HG03460 (cell line): ENCODE measurements at regions not wholly inside any gene's neighbourhood (a gene's known extent, or its start where the extent isn't known, plus 50 kb on each side); places are given as distances from the start of the nearest gene placed in this dataset.
"Not testable (repeated sequence)": the region's sequence is repeated elsewhere in the genome, so short reads cannot be mapped to it uniquely, and the experiment has no call there.

Experiments
- ATAC-seq: cut with Tn5 transposase; IDR thresholded peaks from one replicate; pipeline ENCODE4 v1.9.1; 2021; ENCODE audit not compliant: unreplicated experiment

DNA sequence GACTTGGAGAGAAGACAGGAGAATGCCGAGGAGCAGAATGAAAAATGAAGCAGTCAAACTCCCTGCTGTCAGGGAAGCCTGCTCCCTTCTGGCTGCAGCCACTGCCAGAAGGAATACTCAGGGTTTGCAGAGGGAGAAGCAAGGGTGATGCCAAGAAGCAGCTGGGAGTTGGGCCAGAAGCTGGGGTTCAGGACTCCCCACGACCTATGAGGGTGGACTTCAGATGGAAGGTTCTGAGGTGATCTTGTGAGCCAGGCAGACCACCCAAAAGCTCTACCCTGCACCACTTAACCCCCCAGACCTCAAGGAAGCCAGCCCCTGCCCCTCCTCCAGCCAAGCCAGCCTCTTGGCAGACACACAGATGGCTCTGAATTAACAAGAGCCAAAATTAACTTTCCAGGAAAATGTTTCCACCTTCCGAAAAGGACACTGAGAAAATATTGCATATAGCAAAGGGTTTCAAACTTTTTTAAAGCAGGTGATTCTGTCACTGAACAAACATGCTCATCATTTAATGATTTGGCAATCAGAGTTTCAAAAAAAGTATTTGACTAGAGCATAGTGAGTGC, 126.0 kb upstream of the ERCC4 start:
- ATAC-seq: no peak

DNA sequence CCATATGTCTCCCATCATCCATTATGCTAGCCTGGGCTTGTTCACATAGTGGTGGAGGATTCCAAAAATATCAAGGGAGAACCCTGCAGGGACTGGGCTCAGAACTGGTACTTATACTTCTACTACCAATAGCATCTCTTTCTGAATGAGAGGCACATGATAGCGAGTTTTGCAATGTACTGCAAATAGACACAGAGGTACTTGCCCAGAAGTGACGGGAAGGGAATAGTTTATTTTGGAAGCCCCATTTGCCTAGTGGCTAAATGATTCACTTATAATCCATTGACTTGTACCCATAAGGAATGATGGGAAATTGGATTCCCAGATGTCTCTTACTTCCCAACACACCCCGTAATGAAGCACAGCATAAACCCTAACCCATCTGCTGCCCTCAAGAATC, 124.8 kb upstream of the ERCC4 start:
- no peak for ATAC-seq

DNA sequence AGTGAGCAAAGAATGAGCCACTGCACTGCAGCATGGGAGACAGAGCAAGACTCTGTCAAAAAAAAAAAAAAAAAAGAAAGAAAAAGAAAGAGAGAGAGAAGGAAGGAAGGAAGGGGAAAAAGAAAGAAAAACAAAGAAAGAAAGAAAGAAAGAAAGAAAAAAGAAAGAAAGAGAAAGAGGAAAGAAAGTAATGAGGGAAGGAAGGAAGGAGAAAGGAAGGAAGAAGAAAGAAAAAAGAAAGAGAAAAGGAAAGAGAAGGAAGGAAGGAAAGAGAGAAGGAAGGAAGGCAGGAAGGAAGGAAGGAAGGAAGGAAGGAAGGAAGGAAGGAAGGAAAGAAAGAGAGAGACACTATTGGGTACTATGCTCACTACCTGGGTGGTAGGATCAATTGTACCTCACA, 122.2 kb upstream of the ERCC4 start:
- ATAC-seq: no peak

DNA sequence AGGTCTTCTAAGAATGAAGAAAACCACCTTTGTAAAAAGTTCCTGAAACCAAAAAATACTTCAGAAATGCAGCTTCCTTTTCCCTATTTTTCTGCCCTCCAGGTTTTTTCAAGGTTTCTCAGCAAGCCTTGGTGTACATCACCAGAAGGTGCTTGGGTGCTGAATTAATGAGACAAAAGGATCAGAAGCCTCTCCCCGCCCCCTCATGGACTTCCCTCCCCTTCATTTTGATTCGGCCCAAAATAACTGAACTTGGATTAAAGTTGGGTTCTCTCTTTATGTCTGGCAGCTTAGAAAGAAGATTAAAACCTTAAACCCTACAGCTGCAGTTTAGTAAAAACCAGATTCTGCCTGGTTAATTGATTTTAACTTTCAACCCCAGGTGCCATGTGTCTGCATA, 121.7 kb upstream of the ERCC4 start:
- ATAC-seq: no peak

DNA sequence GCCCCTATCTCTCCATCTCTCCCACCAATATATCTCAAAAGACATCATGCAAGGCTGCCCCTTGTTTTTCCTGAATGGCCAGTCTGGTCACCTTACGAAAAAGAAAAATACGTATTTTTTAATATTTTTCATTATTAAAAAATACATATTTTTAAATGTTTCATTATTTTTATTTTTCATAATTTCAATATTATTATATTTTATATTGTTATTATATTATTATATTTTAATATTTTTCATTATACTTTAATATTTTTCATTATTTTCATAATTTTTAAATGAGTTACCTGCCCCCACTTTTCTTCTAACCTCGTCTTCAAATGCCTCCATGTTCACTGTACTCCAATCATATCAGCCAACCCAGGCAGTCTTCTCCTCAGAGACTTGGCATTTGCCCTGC, 116.0 kb upstream of the ERCC4 start:
- no peak for ATAC-seq

DNA sequence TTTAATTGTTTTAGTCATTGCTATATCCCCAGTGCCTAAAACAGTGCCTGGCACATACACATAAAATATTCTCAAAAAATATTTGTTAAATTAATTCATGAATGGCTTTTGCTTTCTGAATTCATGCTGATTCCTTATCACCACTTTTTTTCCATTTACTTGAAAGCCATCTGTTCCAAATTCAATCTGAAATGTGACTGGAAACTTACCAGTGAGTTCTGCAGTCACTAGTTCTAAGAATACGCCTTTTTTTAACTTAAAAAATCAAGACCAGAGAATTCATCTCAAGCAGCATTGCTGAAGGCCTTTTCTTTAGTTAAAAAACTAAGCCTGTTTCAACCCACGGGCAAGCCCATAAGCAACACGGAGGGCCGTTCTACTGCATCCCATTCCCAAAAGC, 114.0 kb upstream of the ERCC4 start:
- ATAC-seq: no peak

DNA sequence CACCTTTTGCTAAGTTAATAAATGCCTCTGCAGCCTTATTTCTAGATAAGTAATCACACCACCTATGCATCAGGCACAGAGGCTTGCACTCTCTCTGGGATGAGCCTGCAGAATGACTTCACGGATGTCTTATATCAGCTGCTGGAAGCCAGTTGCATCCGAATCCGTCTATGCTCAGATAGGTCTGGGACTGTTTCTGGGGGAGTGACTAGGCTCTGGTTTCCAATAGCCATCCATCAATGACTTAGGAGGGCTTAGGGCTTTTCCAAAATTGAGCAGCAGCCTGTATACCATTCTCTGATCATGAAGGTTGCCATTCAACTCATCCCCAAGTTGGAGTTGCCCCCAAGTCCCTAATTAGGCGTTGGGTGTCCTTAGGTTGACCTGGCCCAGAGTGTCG, 113.3 kb upstream of the ERCC4 start:
- no peak for ATAC-seq

DNA sequence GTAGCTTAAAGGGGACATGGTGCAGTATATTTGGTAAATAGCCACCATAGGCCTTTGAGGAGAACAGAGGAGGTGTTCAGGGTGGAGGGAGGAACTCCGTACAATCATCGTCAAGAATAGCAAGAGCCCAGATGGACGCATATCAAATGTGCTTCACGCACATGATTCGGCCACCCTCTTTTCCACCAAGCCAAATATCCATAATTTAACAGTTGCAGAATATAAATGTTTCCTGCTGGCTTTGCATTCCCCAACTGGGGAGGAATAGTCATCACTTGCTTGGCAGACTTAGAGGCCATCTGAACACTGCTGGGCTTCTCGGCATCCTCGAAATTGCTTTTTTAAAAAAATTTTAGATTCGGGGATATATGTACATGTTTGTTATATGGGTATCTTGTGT, 111.9 kb upstream of the ERCC4 start:
- ATAC-seq: no peak

DNA sequence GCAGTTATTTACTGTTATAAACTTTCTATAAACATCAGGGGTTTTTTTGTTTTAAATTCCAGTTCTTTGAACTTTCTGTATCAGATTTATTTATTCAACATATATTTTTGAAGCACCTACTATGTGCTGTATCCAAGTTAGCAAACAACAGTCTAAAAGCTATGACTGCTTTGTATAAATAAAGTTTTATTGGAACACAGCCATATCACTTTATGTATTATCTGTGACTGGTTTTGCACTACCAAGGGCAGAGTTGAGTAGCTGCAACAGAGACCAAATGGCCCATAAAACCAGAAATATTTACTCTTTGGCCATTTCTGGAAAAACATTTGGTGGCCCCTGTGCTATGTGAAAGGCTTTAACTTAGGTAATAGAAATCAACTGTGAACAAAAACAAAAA, 110.2 kb upstream of the ERCC4 start:
- ATAC-seq: no peak

DNA sequence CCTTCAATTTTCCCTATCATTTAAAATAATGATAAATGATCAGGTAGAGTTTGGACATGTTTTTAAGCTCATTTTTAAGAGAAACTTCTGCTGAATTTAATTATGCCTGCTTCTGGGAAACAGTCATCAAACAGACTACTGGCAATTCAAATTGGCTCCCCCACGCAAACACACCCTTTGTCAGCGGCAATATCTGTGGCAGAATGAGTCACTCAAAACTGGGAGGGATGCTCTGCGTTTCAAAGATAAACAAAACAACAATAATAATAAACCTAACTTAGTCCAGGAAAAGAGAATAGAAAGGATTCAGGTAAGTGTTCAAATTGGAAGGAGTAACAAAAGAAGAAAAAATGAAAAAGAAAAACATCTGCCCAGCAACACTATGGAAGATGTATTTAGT, 108.1 kb upstream of the ERCC4 start:
- no peak for ATAC-seq

DNA sequence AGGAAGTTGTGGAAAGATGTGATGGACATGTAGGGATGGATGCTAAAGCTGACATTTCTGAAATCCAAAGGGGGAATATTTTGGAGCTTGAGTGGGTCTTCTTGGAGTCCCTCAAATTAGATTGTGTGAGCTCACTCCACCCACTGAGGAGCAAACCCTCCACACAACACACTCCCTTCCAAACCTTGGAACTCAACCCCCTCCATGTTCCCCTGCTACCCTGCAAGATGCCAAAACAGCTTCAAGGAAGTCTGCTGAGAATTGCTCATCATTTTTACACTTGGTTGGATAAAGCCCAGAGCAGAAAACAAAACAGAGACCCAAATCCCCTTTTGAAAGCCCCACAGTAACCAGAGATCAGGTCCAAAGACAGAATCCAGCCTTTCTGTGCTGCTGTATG, 103.3 kb upstream of the ERCC4 start:
- no peak for ATAC-seq

DNA sequence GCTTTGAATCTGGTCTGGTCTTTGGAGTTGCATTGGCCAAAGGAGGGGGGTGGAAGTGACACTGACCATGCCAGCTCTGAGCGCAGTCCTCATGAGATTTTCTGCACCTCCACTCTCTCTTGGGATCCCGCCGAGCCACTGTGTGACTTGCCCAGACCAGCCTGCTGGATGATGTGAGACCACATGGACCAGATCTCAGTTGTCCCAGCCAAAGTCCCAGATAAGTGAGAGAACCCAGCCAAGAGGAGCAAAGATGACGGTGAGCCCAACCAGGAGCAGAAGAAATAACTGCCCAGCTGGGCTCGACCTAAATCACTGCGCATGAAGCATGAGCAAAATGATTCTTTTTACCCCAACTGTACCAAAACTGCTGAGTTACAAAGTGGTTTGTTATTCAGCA, 96.5 kb upstream of the ERCC4 start:
- ATAC-seq: no peak

DNA sequence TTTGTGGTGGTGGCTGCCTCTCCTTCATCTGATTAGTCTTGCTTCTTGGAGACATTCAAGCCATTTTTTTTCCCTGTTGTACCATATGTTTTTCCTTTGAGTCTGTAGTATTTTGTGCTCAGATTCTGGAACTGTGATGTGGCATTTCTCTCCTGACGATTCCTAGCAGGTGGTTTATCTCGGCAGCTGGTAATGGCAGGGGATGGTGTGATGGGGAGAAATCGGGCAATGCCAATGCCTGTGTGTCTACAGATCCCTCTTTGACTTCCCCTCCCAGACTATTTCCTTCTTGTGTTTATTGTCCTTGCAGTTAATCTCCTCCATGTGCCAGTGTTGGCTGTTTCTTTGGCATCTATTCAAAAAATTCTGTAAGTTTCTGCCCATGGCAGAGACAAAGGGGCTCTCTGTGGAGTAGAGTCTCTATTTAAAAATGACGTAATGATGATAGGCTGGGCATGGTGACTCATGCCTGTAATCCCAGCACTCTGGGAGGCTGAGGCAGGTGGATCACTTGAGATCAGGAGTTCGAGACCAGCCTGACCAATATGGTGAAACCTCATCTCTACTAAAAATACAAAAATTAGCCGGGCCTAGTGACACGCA, 90.2 kb upstream of the ERCC4 start:
- ATAC-seq: no peak

DNA sequence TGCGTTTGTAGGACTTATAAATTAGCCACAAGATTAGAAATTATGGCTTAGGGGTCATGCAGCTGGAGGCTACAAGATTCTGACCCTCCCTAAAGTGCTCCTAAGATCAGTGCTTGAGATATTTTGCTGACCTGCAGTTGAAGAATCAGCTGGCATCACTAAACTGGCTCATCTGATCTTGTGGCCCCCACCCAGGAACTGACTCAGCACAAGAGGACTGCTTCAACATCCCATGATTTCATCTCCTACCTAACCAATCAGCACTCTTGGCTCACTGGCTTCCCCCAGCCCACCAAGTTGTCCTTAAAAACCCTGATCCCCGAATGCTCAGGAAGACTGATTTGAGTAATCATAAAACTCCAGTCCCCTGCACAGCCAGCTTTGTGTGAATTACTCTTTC, 86.4 kb upstream of the ERCC4 start:
- no peak for ATAC-seq

DNA sequence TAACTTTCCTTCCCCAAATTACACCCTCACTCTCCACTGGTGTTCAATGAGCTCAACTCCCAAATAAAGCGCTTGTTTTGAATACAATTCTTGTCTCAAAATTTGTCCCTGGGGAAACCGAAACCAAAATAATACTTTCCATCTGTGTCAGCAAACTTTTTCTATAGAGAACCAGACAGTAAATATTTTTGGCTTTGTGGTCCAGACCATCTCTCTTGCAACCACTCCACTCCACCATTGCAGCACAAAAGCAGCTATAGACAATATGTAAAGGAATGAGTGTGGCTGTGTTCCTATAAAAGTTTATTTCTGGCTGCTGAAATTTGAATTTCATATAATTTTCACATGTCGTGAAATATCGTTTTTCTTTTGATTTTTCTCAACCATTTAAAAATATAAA, 84.6 kb upstream of the ERCC4 start:
- no peak for ATAC-seq

DNA sequence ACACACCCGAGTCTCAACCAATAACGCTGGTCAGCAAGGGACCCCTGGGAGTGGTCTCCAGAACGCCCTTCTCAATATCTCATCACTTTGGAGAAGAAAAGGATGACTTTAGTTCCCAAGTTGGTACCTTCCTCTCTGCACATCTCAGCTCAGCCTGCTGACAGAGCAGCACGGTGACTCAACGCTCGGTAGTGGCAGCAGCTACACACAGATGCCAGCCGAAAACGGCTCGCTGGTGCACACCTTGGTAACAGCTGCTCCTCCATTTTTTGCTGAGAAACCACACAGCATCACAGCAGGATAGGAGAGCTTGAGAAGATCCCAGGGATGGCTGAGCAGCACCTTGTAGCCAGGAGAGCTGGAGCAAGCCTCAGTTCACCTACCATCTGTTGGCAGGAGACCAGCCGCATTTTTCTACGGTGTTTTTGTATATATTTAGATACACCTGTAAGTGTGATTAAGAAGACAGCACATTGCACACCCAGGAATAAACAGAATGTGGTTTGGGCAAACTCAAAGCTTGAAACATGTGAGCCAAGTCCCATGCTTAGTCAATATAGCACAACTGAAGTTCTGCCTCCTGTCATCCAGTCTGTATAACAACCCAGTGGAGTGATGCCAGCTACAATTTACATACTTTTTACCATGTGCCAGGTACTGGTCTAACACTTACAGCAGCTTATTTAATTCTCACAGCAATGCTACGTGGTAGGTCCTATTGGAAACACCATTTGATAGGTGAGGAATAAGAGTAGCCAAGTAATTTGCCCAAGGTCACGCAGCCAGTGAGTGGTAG, 83.8 kb upstream of the ERCC4 start:
- ATAC-seq: no peak

DNA sequence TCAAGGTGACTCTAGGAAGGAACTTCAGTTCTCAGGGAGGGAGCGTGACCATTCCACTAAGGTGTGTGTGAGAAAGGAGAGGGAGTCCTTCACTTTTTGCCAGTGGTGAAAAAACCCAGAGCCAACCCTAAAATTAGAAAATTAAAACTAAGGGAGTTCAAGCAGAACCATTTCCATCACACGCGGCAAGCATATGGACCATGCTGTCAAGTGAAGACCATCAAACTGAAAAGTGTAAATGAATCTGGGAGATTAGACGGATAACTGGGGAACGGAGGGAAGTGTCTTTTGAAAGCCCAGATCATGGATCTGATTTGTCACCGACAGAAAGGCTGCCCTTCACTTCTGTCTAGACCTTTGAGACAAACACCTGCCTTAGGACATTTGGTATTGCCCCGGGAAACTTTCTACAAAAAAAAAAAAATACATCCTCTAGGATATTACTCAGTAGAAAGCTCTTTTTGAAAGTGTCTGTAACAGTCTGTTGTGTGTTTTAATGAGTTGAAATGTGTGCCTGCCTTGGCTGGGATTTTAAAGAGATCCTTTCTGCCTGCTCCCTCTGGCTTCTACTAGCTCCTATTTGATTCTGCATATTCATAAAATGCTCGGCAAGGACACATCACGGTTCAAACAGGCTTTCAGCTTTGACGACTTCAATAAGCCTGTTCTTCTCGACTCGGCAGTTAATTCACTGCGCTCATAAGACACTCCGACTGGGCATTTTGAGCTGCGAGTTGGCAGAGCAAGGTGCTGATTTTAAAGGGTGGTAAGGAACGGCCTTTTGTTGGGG, 81.4 kb upstream of the ERCC4 start:
- ATAC-seq: no peak

DNA sequence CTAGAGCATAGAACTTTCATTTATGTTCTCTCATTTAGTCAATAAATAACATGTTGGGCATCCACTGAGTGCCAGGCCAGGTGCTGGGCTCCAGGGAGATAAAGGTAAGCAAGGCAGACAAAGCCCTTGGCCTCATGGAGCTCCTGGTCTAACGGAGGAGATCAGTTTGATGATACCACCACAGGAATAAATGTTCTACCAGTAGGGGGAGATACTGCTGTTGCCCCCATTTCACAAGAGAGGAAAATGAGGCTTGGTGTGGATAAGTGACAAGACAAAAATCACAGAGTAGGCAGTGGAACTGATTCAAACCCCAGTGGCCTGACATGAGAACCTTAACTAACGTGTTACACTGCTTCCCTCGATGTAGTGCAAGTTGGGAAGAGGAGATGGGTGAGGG, 80.4 kb upstream of the ERCC4 start:
- ATAC-seq: no peak

DNA sequence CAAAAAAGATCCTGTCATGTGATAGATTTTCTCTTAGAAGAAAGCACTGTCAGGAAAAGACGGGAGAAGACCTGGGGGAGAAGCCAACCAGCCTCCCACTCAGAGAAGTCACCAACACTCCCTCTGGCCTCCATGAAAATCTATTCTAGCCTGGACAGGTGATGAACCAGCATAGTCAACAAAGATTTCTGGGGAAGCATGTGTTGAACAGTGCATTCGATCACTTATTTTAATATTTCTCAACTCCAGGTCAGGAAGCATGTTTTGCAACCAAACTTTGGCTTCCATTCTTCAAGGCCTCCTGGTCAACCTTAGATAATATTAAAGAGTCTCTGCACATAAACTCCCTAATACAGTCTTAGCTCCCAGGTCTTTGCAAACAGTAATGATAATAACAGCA, 74.7 kb upstream of the ERCC4 start:
- no peak for ATAC-seq

DNA sequence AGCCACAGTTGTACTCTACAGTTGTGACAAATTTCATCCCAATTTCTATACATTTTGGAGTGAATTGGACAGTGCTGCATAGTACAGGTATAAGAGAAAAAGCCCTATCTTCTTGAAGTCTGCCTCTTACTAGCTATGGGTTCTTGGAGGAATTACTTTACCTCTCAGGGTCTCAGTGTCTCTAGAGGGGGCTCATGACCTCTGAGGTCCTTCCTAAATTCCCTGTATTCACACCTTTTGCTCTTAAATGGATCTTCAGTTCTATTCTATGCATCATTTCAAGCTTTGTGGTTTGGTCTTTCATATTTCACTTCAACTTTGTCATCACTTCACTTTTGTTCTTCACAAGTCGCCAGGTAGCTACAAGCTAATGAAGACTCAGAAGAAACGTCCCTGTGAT, 71.2 kb upstream of the ERCC4 start:
- ATAC-seq: no peak

DNA sequence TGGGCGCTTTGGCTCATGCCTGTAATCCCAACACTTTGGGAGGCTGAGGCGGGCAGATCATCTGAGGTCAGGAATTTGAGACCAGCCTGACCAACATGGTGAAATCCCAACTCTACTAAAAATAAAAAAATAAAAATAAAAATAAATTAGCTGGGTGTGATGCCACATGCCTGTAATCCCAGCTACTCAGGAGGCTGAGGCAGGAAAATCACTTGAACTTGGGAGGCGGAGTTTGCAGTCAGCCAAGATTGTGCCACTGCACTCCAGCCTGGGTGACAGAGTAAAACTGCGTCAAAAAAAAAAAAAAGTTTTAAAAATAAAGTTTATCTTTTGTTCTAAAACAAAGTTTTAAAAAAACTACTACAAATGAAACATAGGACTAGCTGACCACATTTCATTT, 69.8 kb upstream of the ERCC4 start:
- not testable (repeated sequence) for ATAC-seq

DNA sequence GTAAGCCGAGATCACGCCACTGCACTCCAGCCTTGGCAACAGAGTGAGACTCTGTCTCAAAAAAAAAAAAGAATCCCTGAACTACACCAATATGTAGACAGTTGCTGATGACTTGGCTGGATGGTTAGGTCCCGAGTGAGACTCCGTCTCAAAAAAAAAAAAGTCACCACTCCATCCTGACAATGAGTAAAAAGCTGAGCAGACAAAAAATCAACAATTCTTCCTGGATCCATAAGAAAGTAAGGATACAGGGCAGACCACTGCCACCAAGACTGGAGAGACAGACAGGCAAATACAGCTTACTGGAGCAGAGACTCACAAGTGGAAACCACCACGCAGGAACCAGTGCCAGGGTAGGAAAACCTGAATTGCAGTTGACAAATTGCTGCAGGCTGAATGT, 67.1 kb upstream of the ERCC4 start:
- ATAC-seq: no peak
